Kidney (tissue), 13 donors: ENCODE measurements at regions not wholly inside any gene's neighbourhood (a gene's known extent, or its start where the extent isn't known, plus 50 kb on each side); places are given as distances from the start of the nearest gene placed in this dataset.
A peak's percentile ranks its signal among the peaks of the same experiment; 100 is the strongest.

Experiments used
- DNase-seq, 5 donors: peaks; one replicate each; pipeline ENCODE4 v3.0.0-alpha.2; 2013 to 2020
- FAIRE-seq: peaks from 2 replicates; lab custom pipeline; 2012; peaks lifted over from hg19 to GRCh38; lab: Jason Lieb, UNC
- H3K27ac ChIP-seq, 2 donors: one replicate each; pipeline ENCODE4 v1.7.0; 2013; ENCODE audit warnings: low read depth in 2 of 2, low read length in 2 of 2, inconsistent platforms in 1 of 2
- H3K27me3 ChIP-seq: one replicate; pipeline ENCODE4 v1.7.1; 2013; ENCODE audit warnings: low read length, inconsistent platforms; ENCODE audit not compliant: control insufficient read depth, insufficient read depth
- H3K36me3 ChIP-seq, 3 donors: one replicate each; pipeline versions ENCODE4 v1.7.0 to v1.7.1; 2013; ENCODE audit warnings: low read length in 3 of 3, control low read depth in 1 of 3, inconsistent platforms in 1 of 3; ENCODE audit not compliant: insufficient read depth in 3 of 3, control insufficient read depth in 2 of 3
- H3K4me1 ChIP-seq, 3 donors: one replicate each; pipeline versions ENCODE4 v1.7.0 to v1.7.1; 2013; ENCODE audit warnings: low read length in 3 of 3, inconsistent platforms in 1 of 3, low read depth in 1 of 3; ENCODE audit not compliant: control insufficient read depth in 2 of 3, insufficient read depth in 2 of 3
- H3K4me3 ChIP-seq, 3 donors: one replicate each; pipeline versions ENCODE4 v1.7.0 to v1.8.1; 2013; ENCODE audit warnings: low read length in 3 of 3, control low read depth in 1 of 3, inconsistent platforms in 1 of 3
- H3K9ac ChIP-seq, 3 donors: one replicate each; pipeline versions ENCODE4 v1.7.0 to v1.7.1; 2013; ENCODE audit warnings: low read length in 3 of 3, control low read depth in 1 of 3, inconsistent platforms in 1 of 3
- H3K9me3 ChIP-seq, 3 donors: one replicate each; pipeline versions ENCODE4 v1.7.0 to v1.7.1; 2013; ENCODE audit warnings: low read length in 3 of 3, control low read depth in 1 of 3, inconsistent platforms in 1 of 3; ENCODE audit not compliant: control insufficient read depth in 2 of 3, insufficient read depth in 1 of 3
- CTCF ChIP-seq: IDR thresholded peaks from 3 replicates; pipeline ENCODE4 v1.5.1; 2012; ENCODE audit warnings: mild to moderate bottlenecking, moderate library complexity, borderline replicate concordance; ENCODE audit not compliant: insufficient read depth; ENCODE audit errors: extremely low read depth
- intact Hi-C: fragments of 100-400 bp; cut with DNase I; formaldehyde crosslinking; loops from one replicate; pipeline ENCODE4 v1.11.1; 2022
- donor health status: control.
- donor health status: control.
- donor health status: control.
- donor health status: control.
- donor health status: control.
- donor health status: DM: yes; HTN: yes; CAD: no.
- donor health status: Normal renal cell carcinoma (clear cell type).

- H3K27me3 ChIP-seq: no peaks in the 10 kb centered on the region
- DNase-seq (peak in 2 of 5 donors; percentile 24 to 50), FAIRE-seq (no peak)
- H3K4me1 ChIP-seq: no peaks in the 10 kb centered on the region
- H3K36me3 ChIP-seq: no peaks in the 10 kb centered on the region
- H3K4me3 ChIP-seq: no peak overlapping the region
- H3K9ac ChIP-seq: no peak overlapping the region
- intact Hi-C loops: no loop called here
- H3K9me3 ChIP-seq: no peaks in the 10 kb centered on the region
- no peak overlapping the region for H3K27ac ChIP-seq
- no peak for TF ChIP-seq CTCF
Measured at GRCh38 chr12:58269476-58269875, 328.1 kb downstream of the ATP23 start.

- H3K4me3 ChIP-seq: no peak overlapping the region
- no peak overlapping the region for H3K9ac ChIP-seq
- FAIRE-seq (no peak), DNase-seq (no peak)
- H3K36me3 ChIP-seq: no peaks in the 10 kb centered on the region
- intact Hi-C loops: no loop called here
- H3K27ac ChIP-seq: no peak overlapping the region
- no peaks in the 10 kb centered on the region for H3K9me3 ChIP-seq
- no peak for TF ChIP-seq CTCF
- H3K27me3 ChIP-seq: no peaks in the 10 kb centered on the region
- no peaks in the 10 kb centered on the region for H3K4me1 ChIP-seq
Measured at GRCh38 chr12:58270966-58271705, 329.8 kb downstream of the ATP23 start.

GRCh38 chr12:58272461-58272860 is 331.1 kb downstream of the ATP23 start:
- H3K36me3 ChIP-seq: no peaks in the 10 kb centered on the region
- TF ChIP-seq CTCF: no peak
- H3K4me3 ChIP-seq: no peak overlapping the region
- H3K9me3 ChIP-seq: no peaks in the 10 kb centered on the region
- FAIRE-seq (no peak), DNase-seq (no peak)
- intact Hi-C loops: no loop called here
- H3K4me1 ChIP-seq: no peaks in the 10 kb centered on the region
- no peak overlapping the region for H3K9ac ChIP-seq
- no peak overlapping the region for H3K27ac ChIP-seq
- no peaks in the 10 kb centered on the region for H3K27me3 ChIP-seq
